NCI-H146 treated with DMSO at 0.1 percent for 48 hours (cell line): ENCODE measurements at regions not wholly inside any gene's neighbourhood (a gene's known extent, or its start where the extent isn't known, plus 50 kb on each side); places are given as distances from the start of the nearest gene placed in this dataset.

Experiments used
- DNase-seq: peaks from one replicate; lab custom pipeline; 2025; ENCODE audit not compliant: unreplicated experiment; lab: John Stamatoyannopoulos, UW

DNA sequence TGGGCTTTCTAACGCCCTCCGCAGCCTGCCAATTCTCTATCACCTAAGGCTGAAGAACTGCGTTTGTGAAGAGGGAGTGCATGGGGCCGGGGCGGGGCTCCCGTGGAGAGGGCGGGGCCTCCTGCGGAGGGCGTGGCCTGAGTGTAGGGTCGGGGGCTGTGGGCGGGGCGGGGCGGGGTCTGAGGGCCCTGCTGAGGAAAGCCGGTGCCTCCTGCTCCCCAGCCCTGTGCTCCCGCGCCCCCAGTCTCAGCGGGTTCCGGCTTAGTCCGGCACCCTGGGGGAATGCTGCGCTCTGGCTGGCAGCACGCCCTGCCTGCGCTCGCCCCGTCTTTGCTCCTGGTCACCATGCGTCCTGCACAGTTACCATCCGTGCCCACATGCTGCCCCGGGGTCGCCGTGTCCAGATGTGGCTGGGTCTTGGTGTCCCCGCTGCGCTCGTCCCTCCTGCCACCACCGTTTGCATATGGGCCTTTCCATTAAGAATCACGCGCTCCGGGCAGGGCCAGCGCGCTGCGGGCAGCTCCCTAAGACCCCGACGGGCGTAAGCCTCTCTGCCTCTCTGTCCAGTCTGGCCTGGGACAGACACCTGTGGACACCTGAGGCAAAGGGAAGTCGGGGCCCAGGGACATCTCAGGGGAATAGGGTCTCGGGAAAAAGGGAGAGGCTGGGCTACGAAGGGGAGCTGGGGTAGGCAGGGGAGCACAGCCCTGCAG is 144.0 kb upstream of the RET start:
- DNase-seq: no peak

DNA sequence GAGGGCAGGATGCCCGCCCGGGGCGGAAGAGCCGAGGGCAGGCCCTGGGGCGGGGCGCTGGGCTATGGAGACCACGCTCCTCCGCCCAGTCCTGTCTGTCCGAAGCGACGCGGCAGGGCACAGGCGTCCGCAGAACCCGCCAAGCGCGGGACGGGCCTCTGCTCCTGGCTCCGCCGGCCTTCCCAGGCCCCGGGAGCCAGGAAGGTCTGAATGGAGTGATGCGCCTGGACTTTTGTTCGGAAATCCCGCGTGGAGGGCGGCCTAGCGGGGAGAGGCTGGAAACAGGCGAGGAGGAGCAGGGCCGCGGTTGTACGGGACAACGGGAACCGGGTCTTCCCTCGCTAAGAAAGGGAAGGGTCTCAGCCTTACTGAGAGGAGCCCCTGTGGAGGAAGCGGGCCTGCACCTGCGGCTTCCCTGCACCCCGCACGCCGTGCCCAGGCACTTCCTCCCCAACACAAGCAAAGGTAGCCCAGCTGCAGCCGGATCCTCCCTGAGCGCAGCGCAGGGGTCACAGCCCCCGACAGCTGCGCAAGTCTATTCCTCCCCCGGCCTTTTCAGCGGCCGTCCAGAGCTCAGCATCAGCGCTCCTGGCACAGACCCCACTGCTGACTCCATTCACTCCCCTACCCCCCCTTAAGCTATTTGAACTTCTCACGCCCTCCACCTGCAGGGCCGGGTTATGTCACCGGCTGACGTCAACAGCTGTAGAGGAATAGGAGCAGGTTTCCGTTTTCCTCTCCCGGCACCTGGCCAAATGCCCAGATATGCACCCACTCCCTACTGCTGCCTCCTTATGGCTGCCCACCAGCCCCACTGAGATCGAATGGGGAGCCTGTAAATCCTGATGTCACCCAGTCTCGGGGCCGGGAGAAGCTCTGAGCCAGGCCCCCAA is 143.2 kb upstream of the RET start:
- peak; percentile 44 for DNase-seq

DNA sequence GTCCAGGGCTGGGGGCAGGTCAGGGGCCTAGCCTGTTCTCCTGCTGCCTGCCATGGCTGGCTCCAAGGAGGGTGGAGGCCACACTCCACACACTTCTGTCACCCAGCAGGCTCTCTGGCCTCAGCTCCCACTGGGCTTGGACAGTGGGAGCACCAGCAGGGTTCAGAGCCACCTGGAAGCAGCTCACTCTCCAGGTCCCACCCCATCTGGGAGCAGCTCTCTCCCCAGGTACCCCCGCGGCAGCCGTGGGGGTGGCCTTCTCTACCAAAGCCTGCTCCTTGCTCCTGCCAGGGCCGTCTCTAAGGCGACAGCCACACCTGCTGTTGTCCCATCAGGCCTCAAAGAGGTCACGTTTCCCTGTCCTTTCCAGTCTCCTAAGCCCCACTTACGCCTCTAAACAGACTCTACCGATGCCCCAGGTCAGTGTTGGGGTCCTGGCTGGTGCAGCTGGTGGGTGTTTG is 142.5 kb upstream of the RET start:
- no peak for DNase-seq

GRCh38 chr10:42934842-42935241 is 142.0 kb upstream of the RET start:
- no peak for DNase-seq

- DNase-seq: no peak
Measured at GRCh38 chr10:42935466-42935865, 141.4 kb upstream of the RET start.

DNA sequence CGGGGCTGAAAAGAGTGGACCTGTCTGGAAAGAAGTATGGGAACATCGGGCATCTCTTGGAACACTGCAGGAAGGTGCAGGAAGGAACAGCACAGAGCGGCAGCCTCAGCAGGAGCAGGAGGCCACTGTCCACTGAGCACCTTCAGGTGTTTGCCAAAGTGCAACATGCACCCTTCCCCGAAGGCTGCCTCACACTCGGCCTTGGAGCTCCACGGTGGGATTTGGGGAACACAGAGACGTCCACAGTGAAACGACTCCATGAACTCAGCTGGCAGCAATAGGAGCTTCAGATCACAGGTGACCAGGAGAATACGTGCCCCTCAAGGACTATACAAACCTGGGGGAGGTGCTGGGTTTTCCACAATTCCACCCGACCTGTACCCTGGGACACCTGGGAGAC is 140.3 kb upstream of the RET start:
- DNase-seq: no peak

GRCh38 chr10:42937048-42937447 is 139.8 kb upstream of the RET start:
- DNase-seq: no peak

GRCh38 chr10:42937649-42938180 is 139.2 kb upstream of the RET start:
- DNase-seq: no peak

GRCh38 chr10:42938351-42938750 is 138.5 kb upstream of the RET start:
- DNase-seq: no peak

- DNase-seq: no peak
Measured at GRCh38 chr10:42939237-42939636, 137.6 kb upstream of the RET start.

GRCh38 chr10:42939685-42940366 is 137.0 kb upstream of the RET start:
- DNase-seq: no peak

DNA sequence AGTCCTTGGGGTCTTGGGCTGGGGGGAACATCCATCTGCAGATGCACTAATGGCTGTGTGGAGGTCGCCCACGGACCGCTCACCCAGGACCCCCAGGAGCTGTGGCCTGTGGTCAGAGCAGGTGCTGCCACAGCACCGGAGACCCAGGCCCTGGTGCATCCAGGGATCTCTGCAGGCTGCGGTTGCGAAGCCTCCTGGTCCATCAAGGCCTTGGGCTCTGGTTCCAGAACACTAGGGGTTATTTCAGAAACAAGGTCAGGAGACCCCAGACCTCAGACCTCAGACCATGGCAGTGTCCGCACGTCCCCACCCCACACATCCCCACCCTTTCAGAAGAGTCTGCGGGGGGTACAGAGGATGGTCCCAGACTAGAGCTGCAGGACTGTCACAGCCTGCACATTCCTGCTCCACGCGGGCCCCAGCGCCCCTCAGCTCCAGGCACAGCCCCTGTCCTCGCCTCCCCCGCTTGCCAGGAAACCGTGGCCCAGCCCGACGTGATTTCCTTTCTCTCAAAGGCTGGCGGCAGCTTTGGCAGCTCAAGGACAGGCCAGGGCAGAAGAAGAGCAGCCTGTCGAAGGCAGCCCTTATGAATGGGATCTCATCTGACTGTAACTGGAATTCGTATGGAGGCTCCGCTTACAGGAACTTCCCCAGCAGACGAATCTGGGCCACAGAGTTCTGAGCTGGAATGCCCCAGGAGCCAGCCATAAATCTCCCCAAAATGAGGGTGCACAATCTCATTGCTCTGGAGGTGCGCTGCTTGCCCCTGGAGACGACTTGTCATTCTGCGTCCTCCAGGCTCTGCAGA is 136.2 kb upstream of the RET start:
- DNase-seq: no peak

- no peak for DNase-seq
Measured at GRCh38 chr10:42941295-42941644, 135.6 kb upstream of the RET start.

GRCh38 chr10:42941790-42942189 is 135.1 kb upstream of the RET start:
- no peak for DNase-seq

GRCh38 chr10:42942279-42942950 is 134.5 kb upstream of the RET start:
- DNase-seq: no peak

GRCh38 chr10:42943025-42943818 is 133.6 kb upstream of the RET start:
- DNase-seq: no peak

DNA sequence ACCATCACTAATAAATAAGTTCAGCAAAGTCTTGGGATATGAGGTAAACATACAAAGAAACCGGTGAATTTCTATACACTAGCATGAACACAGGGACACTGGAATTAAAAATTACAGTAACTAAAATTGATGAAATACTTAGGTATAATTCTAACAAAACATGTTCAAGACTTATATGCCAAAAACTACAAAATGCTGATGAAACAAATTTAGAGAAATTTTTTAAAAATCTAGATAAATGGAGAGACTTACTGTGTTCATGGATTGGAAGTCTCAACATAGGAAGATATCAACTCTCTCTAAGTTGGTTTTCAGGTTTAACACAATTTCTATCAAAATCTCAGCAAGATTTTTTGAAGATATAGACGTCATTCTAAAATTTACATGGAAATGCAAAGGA is 128.8 kb upstream of the RET start:
- no peak for DNase-seq

DNA sequence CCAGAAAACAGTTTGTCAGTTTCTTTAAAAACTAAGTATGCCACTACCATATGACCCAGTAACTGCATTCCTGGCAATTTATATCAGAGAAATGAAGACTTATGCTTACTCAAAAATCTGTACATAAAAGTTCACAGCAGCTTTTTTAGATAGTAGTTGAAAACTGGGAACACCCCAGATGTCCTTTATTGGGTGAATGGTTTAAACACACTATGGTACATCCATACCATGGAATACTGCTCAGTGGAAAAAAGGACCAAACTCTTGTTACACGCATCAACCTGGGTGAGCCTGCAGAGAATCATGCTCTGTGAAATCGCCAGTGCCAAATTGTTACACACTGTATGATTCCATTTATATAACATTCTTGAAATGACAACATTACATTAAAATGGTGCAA is 127.6 kb upstream of the RET start:
- no peak for DNase-seq
